ENCODE measurements at regions not wholly inside any gene's neighbourhood (a gene's known extent, or its start where the extent isn't known, plus 50 kb on each side); places are given as distances from the start of the nearest gene placed in this dataset.

GRCh38 chr5:120365656-120366446 lies 98.2 kb upstream of the PRR16 start:
- DNase-seq, result no peak

- no peak for DNase-seq
These were observed 96.0 kb upstream of the PRR16 start for GRCh38 chr5:120367896-120368634.

- DNase-seq, result no peak
These were observed 95.0 kb upstream of the PRR16 start for GRCh38 chr5:120368923-120369715.

GRCh38 chr5:120372899-120373298 lies 91.2 kb upstream of the PRR16 start:
- no peak for DNase-seq

- no peak for DNase-seq
These were observed 88.9 kb upstream of the PRR16 start for GRCh38 chr5:120375248-120375647.

GRCh38 chr5:120380644-120381043 lies 83.5 kb upstream of the PRR16 start:
- no peak for DNase-seq

- no peak for DNase-seq
These were observed 81.3 kb upstream of the PRR16 start for GRCh38 chr5:120382833-120383232.

GRCh38 chr5:120386981-120387380 lies 77.1 kb upstream of the PRR16 start:
- DNase-seq, result no peak

GRCh38 chr5:120388016-120388781 lies 75.9 kb upstream of the PRR16 start:
- DNase-seq, result peak; percentile 11

GRCh38 chr5:120394259-120394658 lies 69.8 kb upstream of the PRR16 start:
- no peak for DNase-seq

- no peak for DNase-seq
These were observed 67.9 kb upstream of the PRR16 start for GRCh38 chr5:120396186-120396585.

- DNase-seq, result no peak
These were observed 63.7 kb upstream of the PRR16 start for GRCh38 chr5:120400356-120400755.

- no peak for DNase-seq
These were observed 61.5 kb upstream of the PRR16 start for GRCh38 chr5:120402606-120403005.

GRCh38 chr5:120405286-120405864 lies 58.7 kb upstream of the PRR16 start:
- DNase-seq, result no peak

GRCh38 chr5:120405923-120406322 lies 58.2 kb upstream of the PRR16 start:
- no peak for DNase-seq

GRCh38 chr5:120413686-120414085 lies 50.4 kb upstream of the PRR16 start:
- DNase-seq, result no peak

Measured in GF-D8 (cell line).